ENCODE measurements at regions not wholly inside any gene's neighbourhood (a gene's known extent, or its start where the extent isn't known, plus 50 kb on each side); places are given as distances from the start of the nearest gene placed in this dataset.
"Not testable (repeated sequence)": the region's sequence is repeated elsewhere in the genome, so short reads cannot be mapped to it uniquely, and the experiment has no call there.

GRCh38 chr3:26484140-26484539, 138.4 kb upstream of the LRRC3B start:
- Histone ChIP-seq H3K9me3 (peaks cover 3% of the 10 kb centered on the region), H3K27ac (no peak overlapping the region), H3K4me1 (no peaks in the 10 kb centered on the region), H3K27me3 (ENCODE audit: low read depth) (no peaks in the 10 kb centered on the region), H3K36me3 (no peaks in the 10 kb centered on the region), H3K4me3 (no peak overlapping the region)
- DNase-seq (no peak), ATAC-seq (no peak)
- TF ChIP-seq CTCF (IDR thresholded peaks at IDR 0.05) = no peak
- intact Hi-C loops (cut with DNase I) = no loop called here

GRCh38 chr3:26498271-26498670, 124.3 kb upstream of the LRRC3B start:
- Histone ChIP-seq H3K9me3 (no peaks in the 10 kb centered on the region), H3K27me3 (ENCODE audit: low read depth) (no peaks in the 10 kb centered on the region), H3K4me1 (no peaks in the 10 kb centered on the region), H3K36me3 (no peaks in the 10 kb centered on the region), H3K27ac (no peak overlapping the region), H3K4me3 (no peak overlapping the region)
- no peak for TF ChIP-seq CTCF (IDR thresholded peaks at IDR 0.05)
- ATAC-seq (no peak), DNase-seq (no peak)
- intact Hi-C loops (cut with DNase I) = no loop called here

GRCh38 chr3:26505399-26505798, 117.2 kb upstream of the LRRC3B start:
- no peak for TF ChIP-seq CTCF (IDR thresholded peaks at IDR 0.05)
- no peaks in the 10 kb centered on the region for H3K9me3 ChIP-seq
- no peak overlapping the region for H3K27ac ChIP-seq
- no peaks in the 10 kb centered on the region for H3K4me1 ChIP-seq
- intact Hi-C loops (cut with DNase I) = no loop called here
- DNase-seq (no peak), ATAC-seq (no peak)
- H3K4me3 ChIP-seq = no peak overlapping the region
- no peaks in the 10 kb centered on the region for H3K27me3 ChIP-seq (ENCODE audit: low read depth)
- no peaks in the 10 kb centered on the region for H3K36me3 ChIP-seq

- H3K4me3 ChIP-seq; DNase-seq; H3K36me3 ChIP-seq; H3K4me1 ChIP-seq; H3K9me3 ChIP-seq; ATAC-seq; intact Hi-C loops (cut with DNase I); H3K27me3 ChIP-seq (ENCODE audit: low read depth); H3K27ac ChIP-seq: not testable (repeated sequence)
Measured at GRCh38 chr3:26514445-26515029, 108.0 kb upstream of the LRRC3B start.

- no peak for DNase-seq
- H3K36me3 ChIP-seq = no peaks in the 10 kb centered on the region
- intact Hi-C loops (cut with DNase I) = no loop called here
- H3K27me3 ChIP-seq (ENCODE audit: low read depth) = no peaks in the 10 kb centered on the region
- H3K4me1 ChIP-seq = no peaks in the 10 kb centered on the region
- TF ChIP-seq CTCF (IDR thresholded peaks at IDR 0.05) = no peak
- no peak for ATAC-seq
- H3K9me3 ChIP-seq = no peaks in the 10 kb centered on the region
- H3K27ac ChIP-seq = no peak overlapping the region
- no peak overlapping the region for H3K4me3 ChIP-seq
Measured at GRCh38 chr3:26515351-26515750, 107.2 kb upstream of the LRRC3B start.

- no peaks in the 10 kb centered on the region for H3K27me3 ChIP-seq (ENCODE audit: low read depth)
- H3K9me3 ChIP-seq = peaks cover 6% of the 10 kb centered on the region
- intact Hi-C loops (cut with DNase I) = no loop called here
- H3K27ac ChIP-seq = no peak overlapping the region
- H3K4me3 ChIP-seq = no peak overlapping the region
- DNase-seq = no peak
- no peak for TF ChIP-seq CTCF (IDR thresholded peaks at IDR 0.05)
- no peak for ATAC-seq
- no peaks in the 10 kb centered on the region for H3K4me1 ChIP-seq
- no peaks in the 10 kb centered on the region for H3K36me3 ChIP-seq
Measured at GRCh38 chr3:26521261-26521660, 101.3 kb upstream of the LRRC3B start.
